ENCODE measurements at regions not wholly inside any gene's neighbourhood (a gene's known extent, or its start where the extent isn't known, plus 50 kb on each side); places are given as distances from the start of the nearest gene placed in this dataset.

DNA sequence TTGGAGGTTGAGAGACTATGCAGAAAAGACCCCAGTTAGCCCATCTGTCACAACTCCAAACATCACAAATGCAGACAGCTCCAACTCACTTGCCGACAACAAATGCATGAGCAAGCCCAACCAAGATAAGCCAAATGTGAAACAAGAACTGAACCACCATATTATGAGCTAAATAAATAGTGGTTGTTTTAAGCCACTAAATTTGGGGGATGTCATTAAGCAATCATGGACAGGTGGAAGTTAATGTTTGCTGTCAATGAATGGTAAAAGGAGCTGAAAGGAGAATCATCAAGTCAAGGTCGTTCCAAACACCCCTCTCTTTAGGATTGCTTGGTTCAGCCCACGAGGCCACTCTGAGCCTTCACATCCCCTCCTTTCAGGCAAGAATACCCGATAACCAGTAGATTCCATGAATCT lies 71.2 kb upstream of the PLCB4 start:
- TF ChIP-seq CTCF (IDR thresholded peaks at IDR 0.05) (no peak), POLR2AphosphoS5 (IDR thresholded peaks at IDR 0.05) (no peak), POLR2A (IDR thresholded peaks at IDR 0.05; ENCODE audit: low read depth) (no peak), EP300 (IDR thresholded peaks at IDR 0.05) (no peak)

Data from esophagus muscularis mucosa (tissue), 4 donors.